ENCODE measurements at regions not wholly inside any gene's neighbourhood (a gene's known extent, or its start where the extent isn't known, plus 50 kb on each side); places are given as distances from the start of the nearest gene placed in this dataset.

DNA sequence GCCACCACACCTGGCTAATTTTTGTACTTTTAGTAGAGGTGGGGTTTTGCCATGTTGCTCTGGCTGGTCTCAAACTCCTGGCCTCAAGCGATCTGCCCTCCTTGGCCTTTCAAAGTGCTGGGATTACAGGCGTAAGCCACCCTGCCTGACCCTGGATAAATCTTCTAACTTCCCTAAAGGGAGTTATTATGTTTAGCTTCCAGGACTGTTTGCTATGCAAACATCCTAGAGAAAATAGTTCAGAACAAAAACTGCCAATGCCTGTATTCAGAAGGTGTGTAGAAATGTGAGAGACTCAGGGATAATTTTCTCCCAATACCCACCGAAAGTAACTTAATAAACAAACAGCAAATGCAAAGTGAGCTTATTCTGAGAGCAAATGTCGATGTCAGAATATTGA, 301.2 kb downstream of the TGFB2 start:
- Histone ChIP-seq H4K8ac (ENCODE audit: extremely low read depth, insufficient read depth, low read length) (no peak overlapping the region), H2BK5ac (ENCODE audit: low read depth, low read length) (no peak overlapping the region), H3K4me1 (replicated peaks in 1 of 4; ENCODE audit: control insufficient read depth in 3 of 4, insufficient read depth in 4 of 4, low read length in 3 of 4) (no peaks in the 10 kb centered on the region), H3K18ac (ENCODE audit: extremely low read depth, low read length) (no peak overlapping the region), H2BK15ac (ENCODE audit: low read length) (no peak overlapping the region), H3K27me3 (replicated peaks in 1 of 4; ENCODE audit: control insufficient read depth in 3 of 4, extremely low read depth in 1 of 4, insufficient read depth in 3 of 4, low read length in 3 of 4) (no peaks in the 10 kb centered on the region), H3K36me3 (ENCODE audit: control insufficient read depth in 2 of 4, insufficient read depth in 4 of 4, low read length in 3 of 4) (no peaks in the 10 kb centered on the region), H3K79me2 (ENCODE audit: control insufficient read depth in 1 of 2, insufficient read depth in 2 of 2, low read length in 2 of 2) (no peaks in the 10 kb centered on the region), H3K56ac (replicated peaks; ENCODE audit: insufficient read length, low read depth, low read length) (no peak overlapping the region), H3K79me1 (ENCODE audit: low read depth, low read length) (no peaks in the 10 kb centered on the region), H3K9ac (replicated peaks in 1 of 4; ENCODE audit: extremely low read depth in 1 of 4, low read depth in 3 of 4, low read length in 3 of 4) (no peak overlapping the region), H3K27ac (ENCODE audit: low read depth, low read length) (no peak overlapping the region), H3K4me3 (ENCODE audit: extremely low read depth in 1 of 4, insufficient read depth in 2 of 4, low read depth in 3 of 4, low read length in 4 of 4) (no peak overlapping the region), H4K5ac (ENCODE audit: insufficient read length, low read depth, low read length) (no peak overlapping the region), H3K9me3 (ENCODE audit: insufficient read depth in 2 of 2, low read depth in 1 of 2, low read length in 1 of 2) (no peaks in the 10 kb centered on the region), H2BK20ac (ENCODE audit: low read length) (no peak overlapping the region), H3K4ac (replicated peaks; ENCODE audit: insufficient read length, low read depth, low read length) (no peak overlapping the region), H3K23me2 (ENCODE audit: low read depth, low read length) (no peaks in the 10 kb centered on the region), H4K20me1 (replicated peaks in 1 of 2; ENCODE audit: control insufficient read depth in 1 of 2, insufficient read depth in 2 of 2, low read length in 2 of 2) (no peaks in the 10 kb centered on the region), H3K14ac (ENCODE audit: insufficient read length) (no peak overlapping the region), H3K23ac (ENCODE audit: insufficient read length) (no peak overlapping the region), H2AFZ (ENCODE audit: low read length) (no peak overlapping the region), H2AK5ac (ENCODE audit: low read depth, low read length) (no peak overlapping the region), H2BK120ac (replicated peaks; ENCODE audit: low read depth, low read length) (no peak overlapping the region), H4K91ac (replicated peaks; ENCODE audit: insufficient read length, low read length) (no peak overlapping the region), H3K4me2 (ENCODE audit: insufficient read depth in 1 of 2, low read depth in 2 of 2, low read length in 2 of 2) (no peak overlapping the region), H2BK12ac (ENCODE audit: low read depth, low read length) (no peak overlapping the region)
- CTCF ChIA-PET (ENCODE audit: partially characterized antibody): no interaction called here
- DNase-seq (ENCODE audit: low read depth in 1 of 2, low spot score in 2 of 2) (no peak), FAIRE-seq (no peak)
- POLR2A ChIA-PET (ENCODE audit: partially characterized antibody): no interaction called here
- 90% methylated on average over 4 of the region's 4 CpGs; no CpG with 5 or more reads in 1 of the 2 experiments for WGBS, 2 experiments (ENCODE audit: extremely low coverage in 1 of 2, insufficient coverage in 1 of 2, insufficient read length in 1 of 2, insufficient replicate concordance in 2 of 2, low coverage in 1 of 2, low lambda C conversion rate in 2 of 2, missing lambda C conversion rate in 1 of 2)
- TF ChIP-seq PHF8 (conservative IDR thresholded peaks at IDR 0.05; ENCODE audit: low read depth, low read length) (no peak), RBBP5 (IDR thresholded peaks at IDR 0.05; ENCODE audit: borderline replicate concordance, low read depth, low read length) (no peak), YY1 (IDR thresholded peaks at IDR 0.05; ENCODE audit: low read depth, low read length) (no peak), SP2 (IDR thresholded peaks at IDR 0.05; ENCODE audit: low read length) (no peak), EP300 (IDR thresholded peaks at IDR 0.05; ENCODE audit: borderline replicate concordance in 1 of 2, low read depth in 2 of 2, low read length in 2 of 2) (no peak), POU5F1 (IDR thresholded peaks at IDR 0.05; ENCODE audit: low read depth, low read length) (no peak), HDAC6 (IDR thresholded peaks at IDR 0.05; ENCODE audit: low read depth, low read length) (no peak), CHD2 (IDR thresholded peaks at IDR 0.05; ENCODE audit: low read length) (no peak)
- TF ChIP-seq, protein P1, sequence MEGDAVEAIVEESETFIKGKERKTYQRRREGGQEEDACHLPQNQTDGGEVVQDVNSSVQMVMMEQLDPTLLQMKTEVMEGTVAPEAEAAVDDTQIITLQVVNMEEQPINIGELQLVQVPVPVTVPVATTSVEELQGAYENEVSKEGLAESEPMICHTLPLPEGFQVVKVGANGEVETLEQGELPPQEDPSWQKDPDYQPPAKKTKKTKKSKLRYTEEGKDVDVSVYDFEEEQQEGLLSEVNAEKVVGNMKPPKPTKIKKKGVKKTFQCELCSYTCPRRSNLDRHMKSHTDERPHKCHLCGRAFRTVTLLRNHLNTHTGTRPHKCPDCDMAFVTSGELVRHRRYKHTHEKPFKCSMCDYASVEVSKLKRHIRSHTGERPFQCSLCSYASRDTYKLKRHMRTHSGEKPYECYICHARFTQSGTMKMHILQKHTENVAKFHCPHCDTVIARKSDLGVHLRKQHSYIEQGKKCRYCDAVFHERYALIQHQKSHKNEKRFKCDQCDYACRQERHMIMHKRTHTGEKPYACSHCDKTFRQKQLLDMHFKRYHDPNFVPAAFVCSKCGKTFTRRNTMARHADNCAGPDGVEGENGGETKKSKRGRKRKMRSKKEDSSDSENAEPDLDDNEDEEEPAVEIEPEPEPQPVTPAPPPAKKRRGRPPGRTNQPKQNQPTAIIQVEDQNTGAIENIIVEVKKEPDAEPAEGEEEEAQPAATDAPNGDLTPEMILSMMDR (IDR thresholded peaks at IDR 0.05; ENCODE audit: control extremely low read depth in 1 of 3, insufficient read depth in 1 of 3, low read depth in 1 of 3, low read length in 3 of 3): no peak
